NCI-H2081 treated with DMSO at 0.1 percent for 48 hours (cell line): ENCODE measurements at regions not wholly inside any gene's neighbourhood (a gene's known extent, or its start where the extent isn't known, plus 50 kb on each side); places are given as distances from the start of the nearest gene placed in this dataset.
"Not testable (repeated sequence)": the region's sequence is repeated elsewhere in the genome, so short reads cannot be mapped to it uniquely, and the experiment has no call there.

ENCODE experiments used
- DNase-seq: peaks from one replicate; lab custom pipeline; 2025; lab: John Stamatoyannopoulos, UW

- DNase-seq, result no peak
Measured at GRCh38 chr12:13440844-13441243, 244.3 kb downstream of the EMP1 start.

- DNase-seq, result no peak
Measured at GRCh38 chr12:13437541-13437940, 241.0 kb downstream of the EMP1 start.

DNA sequence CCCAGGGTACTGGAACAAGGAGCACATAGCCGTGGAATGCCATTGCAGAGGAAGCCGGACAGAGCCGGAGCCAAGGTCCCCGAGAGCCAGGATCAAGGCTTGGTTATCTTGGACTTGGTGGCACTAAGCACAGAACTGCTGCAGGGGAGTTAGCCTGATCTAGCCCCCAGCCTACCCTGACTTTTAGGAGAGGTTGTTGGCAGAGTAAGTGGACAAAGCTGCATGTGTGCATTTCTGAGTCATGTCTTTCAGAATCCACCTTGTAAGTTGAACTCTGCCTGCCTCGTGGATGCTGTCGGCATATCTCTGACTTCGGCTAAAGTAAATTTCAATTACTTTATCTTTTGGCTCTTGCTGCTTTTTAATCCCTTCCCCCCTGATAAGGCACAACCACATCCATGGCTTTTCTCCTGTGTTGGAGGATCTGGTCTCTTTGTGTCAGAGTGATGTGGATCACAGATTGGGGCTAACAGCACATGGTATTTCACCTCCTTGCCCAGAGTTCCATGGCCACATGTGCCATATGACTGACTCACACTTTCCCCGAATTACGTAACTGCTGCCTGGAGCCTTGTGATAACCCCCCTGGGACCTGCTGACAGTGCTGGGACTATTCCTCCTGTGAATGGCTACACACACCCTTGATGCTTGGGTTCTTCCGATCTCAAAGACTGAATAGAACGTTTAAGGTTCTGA is 240.3 kb downstream of the EMP1 start:
- no peak for DNase-seq

DNA sequence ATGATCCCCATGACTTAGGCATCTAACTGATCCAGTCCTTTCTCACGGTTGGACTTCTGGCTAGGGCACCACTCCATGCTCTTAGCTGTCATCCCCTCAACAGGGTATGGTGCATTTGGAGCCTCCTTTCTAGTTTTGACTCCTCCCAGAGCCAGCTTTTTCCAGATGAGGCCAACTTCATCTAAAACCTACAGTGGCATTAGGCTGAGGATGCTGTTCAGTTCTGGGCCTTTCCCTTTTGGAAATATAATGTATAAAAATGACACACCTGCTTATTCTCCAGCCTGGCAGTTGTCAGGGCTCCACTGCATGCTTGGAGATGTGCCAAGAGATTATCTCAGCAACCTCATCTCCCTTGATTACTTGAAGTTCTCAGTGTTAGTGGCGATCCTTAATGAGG is 239.7 kb downstream of the EMP1 start:
- DNase-seq, result no peak

DNA sequence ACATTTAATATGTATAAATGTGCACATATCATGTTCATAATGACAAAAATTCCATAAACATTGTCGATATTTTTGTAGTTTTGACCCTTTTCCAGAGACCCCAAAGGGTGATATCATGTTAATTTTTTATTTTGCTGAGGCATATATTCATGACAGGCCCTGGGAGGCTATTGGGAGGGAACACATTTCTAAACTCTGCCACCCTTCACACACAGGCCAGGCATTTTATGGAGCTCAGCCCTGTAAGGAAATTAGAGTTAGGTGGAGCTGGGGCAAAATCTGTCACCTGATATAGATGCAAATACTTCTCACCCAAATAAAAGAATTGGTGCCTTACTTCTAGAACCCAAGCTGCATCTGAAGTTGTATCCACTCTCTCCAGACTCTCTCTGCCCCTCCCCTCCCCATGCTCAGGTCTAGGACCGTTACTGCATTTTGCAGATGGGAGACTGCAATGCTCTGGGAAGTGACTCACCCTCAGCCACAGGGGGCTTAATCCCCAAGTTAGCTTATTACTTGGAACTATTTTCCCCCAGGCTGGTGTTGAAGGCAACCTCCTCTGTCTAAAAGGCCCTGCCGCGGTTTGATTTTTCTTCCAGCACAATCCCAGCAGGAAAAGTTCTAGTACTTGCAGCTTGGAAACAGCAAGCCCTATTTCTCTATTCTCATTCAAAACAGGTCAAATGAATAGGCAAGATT is 238.9 kb downstream of the EMP1 start:
- DNase-seq, result no peak

GRCh38 chr12:13433768-13434167 is 237.2 kb downstream of the EMP1 start:
- DNase-seq, result no peak

- no peak for DNase-seq
Measured at GRCh38 chr12:13431041-13431440, 234.5 kb downstream of the EMP1 start.

DNA sequence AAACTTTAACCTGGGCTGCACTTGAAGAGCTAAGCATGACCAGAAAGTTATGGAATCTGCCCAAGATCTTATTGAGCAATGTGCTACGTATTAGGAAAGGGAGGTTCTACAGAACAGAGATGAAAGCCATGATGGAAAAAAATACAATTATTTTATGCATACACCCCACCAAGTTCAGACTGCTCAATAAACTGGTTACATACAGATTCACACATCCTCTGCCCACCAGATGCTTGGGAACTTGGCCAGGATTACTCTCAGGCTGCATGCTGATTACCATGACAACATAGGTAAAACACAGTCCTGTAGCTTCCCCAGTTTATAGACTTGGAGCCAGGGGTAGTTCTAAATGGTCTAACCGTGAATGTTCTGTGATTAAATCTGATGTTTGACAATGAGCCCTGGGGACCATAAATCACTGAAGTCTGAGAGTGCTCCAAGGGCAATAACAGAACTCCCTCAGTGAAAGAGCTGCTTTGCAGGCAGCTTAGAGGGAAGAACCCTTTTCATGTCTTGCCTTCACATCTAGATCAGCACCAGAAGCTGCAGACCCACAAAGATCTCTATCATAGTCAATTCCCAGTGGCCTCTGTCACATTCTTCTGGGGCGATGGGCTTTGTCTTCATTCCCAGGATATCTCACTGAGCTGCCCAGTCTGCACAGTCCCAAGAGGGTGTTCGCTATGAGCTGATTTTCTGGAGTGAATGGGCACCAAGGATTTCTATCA is 232.2 kb downstream of the EMP1 start:
- peak; percentile 27 for DNase-seq

DNA sequence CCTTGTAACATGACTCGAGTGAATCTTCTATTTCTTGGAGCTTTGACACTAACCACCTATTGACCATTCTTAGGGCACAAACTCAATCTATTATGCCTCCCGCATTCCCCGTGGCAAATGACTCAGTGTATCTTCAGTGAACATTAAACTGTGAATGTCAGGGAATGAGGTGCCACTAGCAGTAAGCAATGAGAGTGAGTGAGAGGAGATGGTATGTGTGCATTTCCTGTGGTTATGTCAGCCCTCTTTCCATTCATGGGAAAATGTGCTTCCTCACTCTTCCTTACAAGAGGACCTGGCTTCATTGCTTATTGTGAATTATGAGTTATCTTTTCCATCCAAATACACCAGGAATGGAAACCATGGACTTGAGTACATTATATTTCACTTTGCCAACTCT is 229.2 kb downstream of the EMP1 start:
- no peak for DNase-seq

DNA sequence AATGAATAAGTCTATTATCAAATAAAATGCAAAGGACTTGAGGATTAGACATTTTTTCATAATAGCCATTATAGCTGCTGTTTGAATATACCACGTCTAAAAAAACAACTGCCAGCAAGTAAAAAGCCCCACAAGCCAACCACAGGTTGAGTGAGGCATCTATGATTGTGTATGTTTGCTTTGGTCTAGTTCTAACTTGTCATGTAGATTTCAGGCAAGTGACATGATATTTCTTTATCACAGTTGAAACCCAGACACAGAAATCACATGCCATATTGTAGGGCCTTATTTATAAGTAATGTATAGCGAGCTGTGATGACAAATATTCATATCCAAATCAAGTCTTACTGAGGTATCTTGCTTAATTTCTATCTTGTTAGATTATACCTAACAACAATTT is 225.8 kb downstream of the EMP1 start:
- DNase-seq, result no peak

DNA sequence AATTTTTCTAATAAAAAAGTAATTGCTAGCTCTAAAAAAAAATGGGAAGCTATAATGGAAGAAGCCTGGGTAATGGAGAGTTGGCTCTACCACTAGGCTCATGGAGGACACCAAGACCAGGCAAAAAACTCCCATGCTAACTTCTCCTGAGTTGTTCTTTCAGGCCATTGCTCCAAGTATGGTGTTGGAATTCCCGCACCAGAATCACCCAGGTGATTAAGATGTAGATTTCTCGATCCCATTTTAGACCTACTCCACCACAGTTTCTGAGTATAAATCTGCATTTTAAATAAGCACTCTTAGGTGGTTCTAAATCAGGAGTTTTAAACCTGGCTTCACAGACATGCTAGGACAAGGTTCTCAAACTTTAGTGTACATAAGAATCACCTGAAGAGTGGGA is 221.0 kb downstream of the EMP1 start:
- no peak for DNase-seq

- no peak for DNase-seq
Measured at GRCh38 chr12:13411287-13411686, 214.8 kb downstream of the EMP1 start.

GRCh38 chr12:13405961-13406703 is 209.6 kb downstream of the EMP1 start:
- DNase-seq, result no peak

DNA sequence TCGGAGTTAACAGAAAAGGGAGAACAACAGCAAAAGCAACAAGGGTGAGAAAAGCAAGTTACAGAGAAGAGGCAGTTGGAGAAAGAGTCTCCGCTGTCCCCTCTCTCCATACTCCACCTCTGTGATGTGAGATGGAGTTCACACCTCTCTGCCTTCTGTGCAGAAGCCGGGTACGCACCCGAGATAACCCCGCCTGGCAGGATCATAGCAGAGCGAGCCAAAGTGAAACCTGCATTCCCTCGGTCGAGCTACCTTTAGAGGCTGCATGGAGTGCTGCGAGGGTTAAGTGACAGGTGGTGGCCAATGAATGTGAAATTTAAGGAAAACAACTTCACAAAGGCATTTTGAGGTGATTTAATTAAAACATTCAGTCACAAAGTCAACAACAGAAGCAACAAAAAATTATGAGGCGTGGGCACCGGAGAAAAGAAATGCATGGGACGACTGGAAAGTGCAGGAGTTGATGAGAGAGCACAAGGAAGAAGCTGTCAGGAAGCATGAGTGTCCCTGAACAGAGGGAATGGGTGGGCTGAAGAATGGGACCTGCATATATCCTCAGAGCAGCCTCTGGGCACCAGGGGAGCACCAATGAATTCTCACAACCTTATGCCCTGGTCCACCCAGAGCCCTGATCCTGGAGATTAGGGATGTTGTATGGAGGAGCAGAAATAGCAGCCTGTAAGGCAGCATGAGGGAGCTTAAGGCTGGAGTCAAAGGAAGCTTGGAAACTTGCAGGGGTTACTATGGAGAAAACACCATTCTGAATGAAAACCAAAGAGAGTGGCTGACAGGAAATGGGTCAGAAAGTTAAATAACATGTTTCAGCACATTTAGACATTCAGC is 208.3 kb downstream of the EMP1 start:
- no peak for DNase-seq

- DNase-seq, result no peak
Measured at GRCh38 chr12:13404111-13404628, 207.6 kb downstream of the EMP1 start.

DNA sequence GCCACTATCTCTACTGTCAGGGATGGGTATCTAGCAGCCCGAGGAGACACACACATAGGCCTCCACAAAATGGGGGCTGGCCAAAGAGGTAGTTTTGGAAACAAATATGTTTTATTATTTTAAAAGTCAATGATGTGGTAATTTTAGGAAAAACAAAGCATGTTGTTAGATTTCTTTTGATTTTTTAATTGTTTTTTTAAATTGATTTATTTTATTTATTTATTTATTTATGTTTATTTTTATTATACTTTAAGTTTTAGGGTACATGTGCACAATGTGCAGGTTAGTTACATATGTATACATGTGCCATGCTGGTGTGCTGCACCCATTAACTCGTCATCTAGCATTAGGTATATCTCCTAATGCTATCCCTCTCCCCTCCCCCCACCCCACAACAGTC is 194.8 kb downstream of the EMP1 start:
- DNase-seq, result not testable (repeated sequence)

GRCh38 chr12:13390918-13391317 is 194.4 kb downstream of the EMP1 start:
- no peak for DNase-seq

DNA sequence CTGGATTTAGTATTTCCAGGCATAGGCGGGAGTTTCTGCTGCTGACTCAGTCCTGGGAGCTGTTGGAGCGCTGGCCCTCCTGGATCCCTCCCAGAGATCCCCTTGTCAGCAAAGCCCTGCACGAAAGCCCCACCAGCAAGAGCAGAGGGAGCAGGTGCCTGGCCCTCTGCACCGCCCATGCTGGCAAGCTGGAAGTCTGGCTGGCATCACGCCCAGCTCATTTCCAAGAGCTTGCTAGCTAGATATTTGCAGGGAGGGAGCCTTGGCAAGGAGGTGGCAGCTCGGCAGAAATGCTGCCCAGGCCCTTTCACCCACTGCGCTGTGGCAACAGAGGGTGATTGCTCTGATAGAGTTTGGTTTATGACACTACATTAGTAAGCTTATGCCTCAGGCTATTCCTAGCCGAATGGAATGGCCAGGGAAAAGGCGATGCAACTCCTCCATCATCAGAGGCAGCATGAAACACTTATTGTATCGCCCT is 193.9 kb downstream of the EMP1 start:
- DNase-seq, result peak; percentile 95

GRCh38 chr12:13387101-13387500 is 190.6 kb downstream of the EMP1 start:
- no peak for DNase-seq

DNA sequence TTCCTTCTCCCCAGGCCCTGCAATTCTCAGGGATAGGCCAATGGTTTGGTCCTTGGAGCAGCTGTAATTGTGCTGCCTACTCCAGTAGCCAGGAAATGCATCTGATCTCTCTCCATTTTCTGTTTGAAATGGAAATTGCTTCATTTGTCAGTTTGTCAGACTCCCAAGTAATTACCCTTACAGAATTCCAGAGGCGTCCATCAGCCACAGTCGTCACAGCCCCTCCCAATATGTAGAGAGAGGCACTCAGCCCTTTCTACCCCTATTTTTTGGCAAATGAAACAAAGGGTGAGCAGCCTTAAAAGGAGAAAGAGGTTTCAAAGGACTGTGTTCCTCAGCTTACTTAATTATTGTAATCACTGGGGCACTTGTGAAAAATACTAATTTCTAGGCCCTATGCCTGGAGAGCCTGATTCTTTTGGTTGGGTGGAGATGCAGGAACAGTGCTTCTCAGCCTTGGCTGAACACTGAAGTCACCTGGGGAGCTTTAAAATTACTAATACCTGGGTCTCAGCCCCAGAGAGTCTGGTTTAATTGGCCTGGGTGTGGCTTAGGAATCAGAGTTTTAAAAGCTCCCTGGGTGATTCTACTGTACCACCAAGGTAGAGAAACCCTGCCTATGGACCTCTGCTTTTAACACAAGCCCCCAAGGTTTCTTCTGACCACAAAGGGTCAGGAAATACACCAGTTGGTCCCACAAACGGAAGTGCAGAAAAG is 190.0 kb downstream of the EMP1 start:
- DNase-seq, result peak; percentile 7
